Right atrium auricular region (tissue), 2 donors: ENCODE measurements at regions not wholly inside any gene's neighbourhood (a gene's known extent, or its start where the extent isn't known, plus 50 kb on each side); places are given as distances from the start of the nearest gene placed in this dataset.
"Not testable (repeated sequence)": the region's sequence is repeated elsewhere in the genome, so short reads cannot be mapped to it uniquely, and the experiment has no call there.

ENCODE experiments used
- DNase-seq: peaks from one replicate; pipeline ENCODE4 v3.0.0-alpha.2; 2019; ENCODE audit warnings: low spot score
- H3K27ac ChIP-seq, 2 donors: fragments of 200-600 bp; sonication (generic); 1 replicate in 1 of 2; 2 replicates in 1 of 2; pipeline ENCODE4 v1.5.1; 2016 to 2019
- H3K27me3 ChIP-seq, 2 donors: fragments of 200-600 bp; sonication (generic); one replicate each; pipeline versions ENCODE4 v1.5.1 to v1.6.0; 2017 to 2019
- H3K36me3 ChIP-seq: fragments of 200-600 bp; sonication (generic); one replicate; pipeline ENCODE4 v1.5.1; 2016
- H3K4me1 ChIP-seq, 2 donors: fragments of 200-600 bp; sonication (generic); one replicate each; pipeline versions ENCODE4 v1.5.1 to v1.6.0; 2017 to 2019
- H3K4me3 ChIP-seq, 2 donors: fragments of 200-600 bp; sonication (generic); 1 replicate in 1 of 2; 2 replicates in 1 of 2; pipeline ENCODE4 v1.5.1; 2017 to 2019; ENCODE audit warnings: mild to moderate bottlenecking in 1 of 2, moderate library complexity in 1 of 2
- H3K9me3 ChIP-seq, 2 donors: fragments of 200-600 bp; sonication (generic); one replicate each; pipeline ENCODE4 v1.5.1; 2019
- TF ChIP-seq, protein P1 (sequence below), 2 donors: fragments of 200-600 bp; sonication (generic); IDR thresholded peaks; one replicate each; pipeline ENCODE4 v1.5.1; 2019; ENCODE audit warnings: antibody characterized with exemption in 2 of 2

DNA sequence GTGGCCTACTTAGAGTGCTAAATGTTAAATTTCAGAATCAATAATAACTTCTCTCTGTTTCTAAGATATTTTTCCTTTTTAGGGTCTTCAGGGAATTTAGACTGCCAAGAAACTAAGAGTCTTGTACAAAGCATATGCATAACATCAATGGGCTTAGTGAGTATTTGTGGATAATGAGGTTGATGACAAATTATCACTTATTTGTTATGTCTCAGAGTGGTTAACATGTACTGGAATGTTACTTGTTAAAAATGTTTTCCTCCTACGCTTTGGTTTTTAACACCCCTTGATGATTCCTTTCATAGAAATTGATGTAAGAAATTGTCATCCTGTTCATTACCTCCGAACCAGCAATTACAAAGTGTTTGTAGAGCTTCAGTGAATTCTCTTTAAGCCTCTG is 144.3 kb downstream of the MRPS30 start:
- H3K27me3 ChIP-seq = no peaks in the 10 kb centered on the region
- no peaks in the 10 kb centered on the region for H3K36me3 ChIP-seq
- DNase-seq = no peak
- H3K9me3 ChIP-seq = no peaks in the 10 kb centered on the region
- H3K27ac ChIP-seq = no peak overlapping the region
- no peaks in the 10 kb centered on the region for H3K4me1 ChIP-seq
- H3K4me3 ChIP-seq = no peak overlapping the region
- TF ChIP-seq, protein P1, sequence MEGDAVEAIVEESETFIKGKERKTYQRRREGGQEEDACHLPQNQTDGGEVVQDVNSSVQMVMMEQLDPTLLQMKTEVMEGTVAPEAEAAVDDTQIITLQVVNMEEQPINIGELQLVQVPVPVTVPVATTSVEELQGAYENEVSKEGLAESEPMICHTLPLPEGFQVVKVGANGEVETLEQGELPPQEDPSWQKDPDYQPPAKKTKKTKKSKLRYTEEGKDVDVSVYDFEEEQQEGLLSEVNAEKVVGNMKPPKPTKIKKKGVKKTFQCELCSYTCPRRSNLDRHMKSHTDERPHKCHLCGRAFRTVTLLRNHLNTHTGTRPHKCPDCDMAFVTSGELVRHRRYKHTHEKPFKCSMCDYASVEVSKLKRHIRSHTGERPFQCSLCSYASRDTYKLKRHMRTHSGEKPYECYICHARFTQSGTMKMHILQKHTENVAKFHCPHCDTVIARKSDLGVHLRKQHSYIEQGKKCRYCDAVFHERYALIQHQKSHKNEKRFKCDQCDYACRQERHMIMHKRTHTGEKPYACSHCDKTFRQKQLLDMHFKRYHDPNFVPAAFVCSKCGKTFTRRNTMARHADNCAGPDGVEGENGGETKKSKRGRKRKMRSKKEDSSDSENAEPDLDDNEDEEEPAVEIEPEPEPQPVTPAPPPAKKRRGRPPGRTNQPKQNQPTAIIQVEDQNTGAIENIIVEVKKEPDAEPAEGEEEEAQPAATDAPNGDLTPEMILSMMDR (IDR thresholded peaks at IDR 0.05) = no peak

DNA sequence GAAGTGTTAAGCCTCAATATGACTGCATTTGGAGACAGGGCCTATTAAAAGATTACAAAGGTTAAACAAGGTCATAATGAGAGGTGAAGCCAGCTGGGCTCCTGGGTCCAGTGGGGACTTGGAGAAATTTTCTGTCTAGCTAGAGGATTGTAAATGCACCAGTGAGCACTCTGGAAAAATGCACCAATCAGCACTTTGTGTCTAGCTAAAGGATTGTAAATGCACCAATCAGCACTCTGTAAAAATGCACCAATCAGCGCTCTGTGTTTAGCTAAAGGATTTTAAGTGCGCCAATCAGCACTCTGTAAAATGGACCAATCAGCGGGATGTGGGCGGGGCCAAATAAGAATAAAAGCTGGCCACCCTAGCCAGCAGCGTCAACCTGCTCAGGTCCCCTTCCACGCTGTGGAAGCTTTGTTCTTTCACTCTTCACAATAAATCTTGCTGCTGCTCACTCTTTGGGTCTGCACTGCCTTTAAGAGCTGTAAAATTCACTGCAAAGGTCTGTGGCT is 150.3 kb downstream of the MRPS30 start:
- not testable (repeated sequence) for H3K4me3 ChIP-seq, H3K27me3 ChIP-seq, H3K36me3 ChIP-seq, H3K27ac ChIP-seq, H3K4me1 ChIP-seq, DNase-seq, H3K9me3 ChIP-seq

DNA sequence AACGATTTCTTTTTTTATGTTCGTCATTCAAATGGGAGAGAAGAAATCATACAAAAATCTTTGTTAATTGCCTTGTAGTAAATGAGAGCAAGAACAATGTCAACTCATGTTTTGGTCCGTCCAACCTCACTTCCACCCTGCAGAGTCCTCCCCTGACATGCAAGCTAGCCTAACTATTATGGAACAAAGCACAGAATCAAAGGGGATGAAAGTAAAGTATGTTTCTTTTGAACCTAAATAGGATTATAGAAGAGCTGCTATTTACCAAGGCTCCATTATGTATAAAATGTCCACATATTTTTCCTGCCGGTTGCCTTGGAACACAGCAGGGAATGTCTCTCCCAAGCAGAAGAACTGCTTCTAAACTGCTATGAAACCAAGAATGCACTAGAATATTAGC is 161.1 kb downstream of the MRPS30 start:
- H3K4me3 ChIP-seq = no peak overlapping the region
- TF ChIP-seq, protein P1 (IDR thresholded peaks at IDR 0.05) = no peak
- no peaks in the 10 kb centered on the region for H3K36me3 ChIP-seq
- H3K27me3 ChIP-seq = no peaks in the 10 kb centered on the region
- no peaks in the 10 kb centered on the region for H3K4me1 ChIP-seq
- H3K9me3 ChIP-seq = no peaks in the 10 kb centered on the region
- no peak overlapping the region for H3K27ac ChIP-seq
- DNase-seq = no peak

DNA sequence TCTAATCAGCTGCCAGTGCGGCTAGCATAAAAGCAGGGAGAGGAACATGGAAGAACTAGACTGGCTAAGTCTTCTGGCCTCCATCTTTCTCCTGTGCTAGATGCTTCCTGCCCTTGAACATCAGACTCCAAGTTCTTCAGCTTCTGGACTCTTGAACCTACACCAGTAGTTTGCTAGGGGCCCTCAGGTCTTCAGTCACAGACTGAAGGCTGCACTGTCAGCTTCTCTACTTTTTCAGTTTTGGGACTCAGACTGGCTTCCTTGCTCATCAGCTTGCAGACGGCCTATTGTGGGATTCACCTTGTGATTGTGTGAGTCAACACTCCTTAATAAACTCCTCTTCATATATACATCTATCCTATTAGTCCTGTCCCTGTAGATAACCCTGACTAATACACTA is 162.2 kb downstream of the MRPS30 start:
- not testable (repeated sequence) for H3K27me3 ChIP-seq, H3K36me3 ChIP-seq, H3K4me3 ChIP-seq, DNase-seq, H3K27ac ChIP-seq, H3K9me3 ChIP-seq, H3K4me1 ChIP-seq

DNA sequence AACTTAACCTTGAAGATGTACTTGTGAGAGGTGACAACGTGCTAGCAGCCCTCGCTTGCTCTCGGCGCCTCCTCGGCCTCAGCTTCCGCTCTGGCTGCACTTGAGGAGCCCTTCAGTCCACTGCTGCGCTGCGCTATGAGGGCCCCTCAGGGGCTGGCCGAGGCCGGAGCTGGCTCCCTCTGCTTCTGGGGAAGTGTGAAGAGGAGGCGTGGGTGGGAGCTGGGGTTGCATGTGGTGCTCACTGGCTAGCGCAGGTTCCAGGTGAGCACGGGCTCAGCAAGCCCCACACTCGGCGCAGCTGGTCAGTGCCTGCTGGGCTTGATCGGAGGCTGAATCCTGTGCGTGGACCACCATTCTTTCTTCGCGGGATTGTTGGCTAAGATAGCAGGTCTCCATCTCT is 166.1 kb downstream of the MRPS30 start:
- no peak overlapping the region for H3K4me3 ChIP-seq
- no peaks in the 10 kb centered on the region for H3K36me3 ChIP-seq
- no peaks in the 10 kb centered on the region for H3K4me1 ChIP-seq
- H3K27me3 ChIP-seq = no peaks in the 10 kb centered on the region
- DNase-seq = no peak
- no peaks in the 10 kb centered on the region for H3K9me3 ChIP-seq
- TF ChIP-seq, protein P1 (IDR thresholded peaks at IDR 0.05) = no peak
- H3K27ac ChIP-seq = no peak overlapping the region

DNA sequence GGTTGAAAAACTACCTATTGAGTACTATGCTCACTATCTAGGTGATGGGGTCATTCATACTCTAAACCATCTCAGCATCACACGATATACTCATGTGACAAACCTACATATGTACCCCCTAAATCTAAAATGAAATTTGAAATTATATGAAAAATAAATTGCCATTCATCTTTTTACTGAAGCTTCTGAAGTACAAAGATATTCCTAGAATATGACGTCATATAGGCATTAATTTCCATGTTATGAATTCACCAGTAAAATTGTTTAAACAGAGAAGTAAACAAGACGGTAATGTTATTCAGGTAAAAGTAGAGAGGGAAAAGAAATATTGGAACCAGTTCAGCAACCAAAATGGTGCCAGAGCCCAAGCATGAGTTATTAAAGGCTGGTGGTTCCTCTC is 173.0 kb downstream of the MRPS30 start:
- no peak for DNase-seq
- H3K36me3 ChIP-seq = no peaks in the 10 kb centered on the region

DNA sequence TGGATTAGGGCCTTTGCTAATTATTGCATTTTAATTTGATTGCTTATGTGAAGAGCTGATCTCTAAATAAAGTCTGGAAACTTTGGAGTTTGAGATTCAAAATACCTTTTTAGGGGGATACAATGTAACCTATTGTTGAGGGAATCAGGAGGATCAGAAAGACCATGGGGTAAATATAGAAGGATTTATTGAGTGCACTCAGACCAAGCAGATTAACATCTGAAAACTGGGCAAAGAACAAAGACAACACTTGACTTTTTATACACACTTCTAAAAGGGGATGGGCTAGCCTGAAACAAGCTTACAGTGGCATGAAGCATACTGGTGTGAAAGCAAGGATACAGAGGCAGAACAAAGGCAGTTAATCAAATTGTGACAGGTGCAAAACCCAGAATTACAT is 174.3 kb downstream of the MRPS30 start:
- Histone ChIP-seq H3K4me3 (no peak overlapping the region), H3K36me3 (no peaks in the 10 kb centered on the region), H3K27me3 (no peaks in the 10 kb centered on the region), H3K9me3 (peaks cover 6 to 33% of the 10 kb centered on the region in 2 donors), H3K27ac (no peak overlapping the region), H3K4me1 (no peaks in the 10 kb centered on the region)
- no peak for DNase-seq
- TF ChIP-seq, protein P1 (IDR thresholded peaks at IDR 0.05) = no peak

More for the DNA sequence above, 173.0 kb downstream of the MRPS30 start:
- Histone ChIP-seq H3K9me3 (peaks cover 6 to 33% of the 10 kb centered on the region in 2 donors), H3K27ac (no peak overlapping the region), H3K27me3 (no peaks in the 10 kb centered on the region), H3K4me3 (no peak overlapping the region), H3K4me1 (no peaks in the 10 kb centered on the region)
- TF ChIP-seq, protein P1 (IDR thresholded peaks at IDR 0.05) = no peak
